ENCODE measurements at regions not wholly inside any gene's neighbourhood (a gene's known extent, or its start where the extent isn't known, plus 50 kb on each side); places are given as distances from the start of the nearest gene placed in this dataset.

DNA sequence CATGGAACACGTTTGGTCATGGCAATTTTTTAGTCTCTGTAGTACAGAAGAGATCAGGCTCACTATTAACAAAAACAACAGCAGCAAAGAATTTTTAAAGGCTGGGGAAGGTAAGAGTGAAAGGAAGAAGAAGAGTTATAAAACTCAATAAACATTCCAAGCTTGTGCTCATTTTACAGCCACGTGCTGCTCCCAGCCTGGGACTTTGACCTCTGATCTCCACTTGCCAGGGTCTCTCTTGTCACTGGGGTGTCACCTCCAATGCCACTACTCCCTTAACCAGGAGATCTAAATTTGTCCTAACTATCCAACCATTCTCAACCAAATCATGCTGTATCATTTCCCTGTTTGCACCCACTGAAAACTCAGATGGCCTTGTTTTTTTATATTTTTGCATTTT is 605.1 kb downstream of the VRK1 start:
- WGBS, 3 donors = 7 to 38% (median 10%) methylated on average over 2 of the region's 2 CpGs
- Histone ChIP-seq H3K36me3 (ENCODE audit: control insufficient read depth in 3 of 3, insufficient read depth in 2 of 3, low read depth in 1 of 3, low read length in 3 of 3) (no peaks in the 10 kb centered on the region), H3K4me3 (ENCODE audit: low read depth in 1 of 3, low read length in 3 of 3) (no peak overlapping the region), H3K27ac (ENCODE audit: low read depth in 1 of 3, low read length in 2 of 3) (no peak overlapping the region), H3K27me3 (ENCODE audit: control insufficient read depth in 3 of 3, insufficient read depth in 3 of 3, low read length in 3 of 3) (no peaks in the 10 kb centered on the region), H3K9me3 (ENCODE audit: control insufficient read depth in 2 of 2, insufficient read depth in 1 of 2, low read depth in 1 of 2, low read length in 1 of 2) (no peaks in the 10 kb centered on the region), H3K4me1 (ENCODE audit: control insufficient read depth in 3 of 3, insufficient read depth in 2 of 3, low read depth in 1 of 3, low read length in 2 of 3) (peaks cover 0 to 12% (median 0%) of the 10 kb centered on the region in 3 donors)
- FAIRE-seq (no peak), DNase-seq (peak; percentile 45 to 69)

- DNase-seq (no peak), FAIRE-seq (no peak)
- 17 to 44% (median 35%) methylated on average over 17 of the region's 17 CpGs for WGBS, 3 donors
These were observed 610.7 kb downstream of the VRK1 start for GRCh38 chr14:97407701-97408407.

DNA sequence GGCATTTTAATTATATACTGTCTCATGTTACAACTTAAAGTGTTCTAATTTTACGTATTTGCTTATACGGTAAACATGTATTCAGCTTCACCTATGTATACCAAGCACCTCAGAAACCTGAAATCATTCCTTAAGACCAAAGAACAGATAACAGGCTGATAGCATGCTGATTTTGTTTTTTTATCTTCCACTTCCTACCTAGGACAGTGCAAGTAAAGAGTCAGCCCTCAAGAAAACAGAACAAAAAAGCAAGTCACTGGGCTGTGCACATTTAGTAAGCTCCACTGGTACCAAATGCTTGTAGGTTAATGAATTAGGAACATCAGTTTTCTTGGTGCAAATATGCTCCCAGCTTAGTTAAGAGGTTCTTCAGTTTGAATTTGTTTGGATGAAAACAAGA is 611.3 kb downstream of the VRK1 start:
- 27 to 52% (median 38%) methylated on average over 2 of the region's 2 CpGs for whole genome bisulfite sequencing, 3 donors
- FAIRE-seq = no peak
- no peaks in the 10 kb centered on the region for H3K9me3 ChIP-seq (ENCODE audit: control insufficient read depth in 2 of 2, insufficient read depth in 1 of 2, low read depth in 1 of 2, low read length in 1 of 2)

More at GRCh38 chr14:97407701-97408407, 610.7 kb downstream of the VRK1 start:
- Histone ChIP-seq H3K36me3 (ENCODE audit: control insufficient read depth in 3 of 3, insufficient read depth in 2 of 3, low read depth in 1 of 3, low read length in 3 of 3) (no peaks in the 10 kb centered on the region), H3K4me1 (ENCODE audit: control insufficient read depth in 3 of 3, insufficient read depth in 2 of 3, low read depth in 1 of 3, low read length in 2 of 3) (no peaks in the 10 kb centered on the region), H3K27ac (ENCODE audit: low read depth in 1 of 3, low read length in 2 of 3) (no peak overlapping the region), H3K27me3 (ENCODE audit: control insufficient read depth in 3 of 3, insufficient read depth in 3 of 3, low read length in 3 of 3) (peaks cover 0 to 30% (median 11%) of the 10 kb centered on the region in 3 donors), H3K4me3 (ENCODE audit: low read depth in 1 of 3, low read length in 3 of 3) (no peak overlapping the region), H3K9me3 (ENCODE audit: control insufficient read depth in 2 of 2, insufficient read depth in 1 of 2, low read depth in 1 of 2, low read length in 1 of 2) (no peaks in the 10 kb centered on the region)

GRCh38 chr14:97408937-97409815 is 612.0 kb downstream of the VRK1 start:
- H3K4me1 ChIP-seq (ENCODE audit: control insufficient read depth in 3 of 3, insufficient read depth in 2 of 3, low read depth in 1 of 3, low read length in 2 of 3) = no peaks in the 10 kb centered on the region
- H3K27ac ChIP-seq (ENCODE audit: low read depth in 1 of 3, low read length in 2 of 3) = no peak overlapping the region
- 68 to 76% (median 69%) methylated on average over 21 of the region's 21 CpGs for WGBS, 3 donors
- peaks cover 0 to 43% (median 15%) of the 10 kb centered on the region in 3 donors for H3K27me3 ChIP-seq (ENCODE audit: control insufficient read depth in 3 of 3, insufficient read depth in 3 of 3, low read length in 3 of 3)
- DNase-seq = peak in 1 of 2 donors; percentile 18
- FAIRE-seq = no peak
- H3K9me3 ChIP-seq (ENCODE audit: control insufficient read depth in 2 of 2, insufficient read depth in 1 of 2, low read depth in 1 of 2, low read length in 1 of 2) = no peaks in the 10 kb centered on the region
- no peak overlapping the region for H3K4me3 ChIP-seq (ENCODE audit: low read depth in 1 of 3, low read length in 3 of 3)
- no peaks in the 10 kb centered on the region for H3K36me3 ChIP-seq (ENCODE audit: control insufficient read depth in 3 of 3, insufficient read depth in 2 of 3, low read depth in 1 of 3, low read length in 3 of 3)

More for the DNA sequence above, 611.3 kb downstream of the VRK1 start:
- Histone ChIP-seq H3K27me3 (ENCODE audit: control insufficient read depth in 3 of 3, insufficient read depth in 3 of 3, low read length in 3 of 3) (peaks cover 0 to 36% (median 11%) of the 10 kb centered on the region in 3 donors), H3K27ac (ENCODE audit: low read depth in 1 of 3, low read length in 2 of 3) (no peak overlapping the region), H3K36me3 (ENCODE audit: control insufficient read depth in 3 of 3, insufficient read depth in 2 of 3, low read depth in 1 of 3, low read length in 3 of 3) (no peaks in the 10 kb centered on the region), H3K4me1 (ENCODE audit: control insufficient read depth in 3 of 3, insufficient read depth in 2 of 3, low read depth in 1 of 3, low read length in 2 of 3) (no peaks in the 10 kb centered on the region), H3K4me3 (ENCODE audit: low read depth in 1 of 3, low read length in 3 of 3) (no peak overlapping the region)
- no peak for DNase-seq

DNA sequence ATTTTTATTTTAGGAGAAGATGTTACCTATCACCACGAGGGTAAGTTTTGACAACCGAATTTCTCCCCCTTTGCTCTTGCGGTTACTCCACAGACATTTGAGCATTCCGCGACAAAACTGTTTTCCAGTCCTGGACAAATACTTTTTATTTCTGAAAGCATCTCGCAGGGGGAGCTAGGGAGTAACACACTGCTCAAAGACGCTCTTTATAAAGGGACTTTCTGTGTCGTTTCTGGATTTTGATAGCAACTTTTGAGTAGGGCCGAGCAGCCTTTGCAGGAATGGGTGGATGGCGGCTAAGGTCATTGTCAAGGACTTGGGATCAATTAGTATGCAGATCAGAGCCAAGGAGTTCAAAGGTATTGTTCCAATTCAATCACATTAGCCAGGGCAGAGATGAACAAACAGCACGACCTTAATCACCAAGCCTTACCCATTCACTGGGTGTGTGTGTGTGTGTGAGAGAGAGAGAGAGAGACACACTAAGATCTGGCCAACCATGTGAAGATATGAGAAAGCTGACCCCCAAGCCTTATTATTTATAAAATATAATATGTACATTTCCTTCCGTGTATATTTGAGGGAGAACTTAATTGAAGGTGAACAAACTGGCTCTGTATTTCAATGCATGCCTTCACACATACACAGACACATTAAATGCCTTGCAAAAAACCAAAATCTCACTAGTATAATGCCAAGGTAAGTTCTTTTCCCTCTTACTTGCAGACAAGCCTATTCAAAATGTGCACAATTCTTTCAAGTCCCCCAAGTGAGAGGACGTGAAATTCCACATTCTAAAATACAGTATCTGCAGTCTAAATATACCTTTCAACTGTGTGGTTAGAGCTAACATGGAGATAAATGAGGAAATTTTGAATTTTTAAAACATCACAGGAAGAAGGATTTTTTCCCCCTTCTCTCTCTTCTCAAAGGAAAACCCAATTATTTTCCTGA is 613.8 kb downstream of the VRK1 start:
- DNase-seq (peak in 1 of 2 donors; percentile 26), FAIRE-seq (no peak)
- H3K4me1 ChIP-seq (ENCODE audit: control insufficient read depth in 3 of 3, insufficient read depth in 2 of 3, low read depth in 1 of 3, low read length in 2 of 3) = no peaks in the 10 kb centered on the region
- H3K4me3 ChIP-seq (ENCODE audit: low read depth in 1 of 3, low read length in 3 of 3) = no peak overlapping the region
- H3K27me3 ChIP-seq (ENCODE audit: control insufficient read depth in 3 of 3, insufficient read depth in 3 of 3, low read length in 3 of 3) = peaks cover 2 to 57% (median 15%) of the 10 kb centered on the region in 3 donors
- H3K27ac ChIP-seq (ENCODE audit: low read depth in 1 of 3, low read length in 2 of 3) = no peak overlapping the region
- no peaks in the 10 kb centered on the region for H3K36me3 ChIP-seq (ENCODE audit: control insufficient read depth in 3 of 3, insufficient read depth in 2 of 3, low read depth in 1 of 3, low read length in 3 of 3)
- no peaks in the 10 kb centered on the region for H3K9me3 ChIP-seq (ENCODE audit: control insufficient read depth in 2 of 2, insufficient read depth in 1 of 2, low read depth in 1 of 2, low read length in 1 of 2)
- WGBS, 3 donors = 15 to 30% (median 30%) methylated on average over 13 of the region's 13 CpGs

DNA sequence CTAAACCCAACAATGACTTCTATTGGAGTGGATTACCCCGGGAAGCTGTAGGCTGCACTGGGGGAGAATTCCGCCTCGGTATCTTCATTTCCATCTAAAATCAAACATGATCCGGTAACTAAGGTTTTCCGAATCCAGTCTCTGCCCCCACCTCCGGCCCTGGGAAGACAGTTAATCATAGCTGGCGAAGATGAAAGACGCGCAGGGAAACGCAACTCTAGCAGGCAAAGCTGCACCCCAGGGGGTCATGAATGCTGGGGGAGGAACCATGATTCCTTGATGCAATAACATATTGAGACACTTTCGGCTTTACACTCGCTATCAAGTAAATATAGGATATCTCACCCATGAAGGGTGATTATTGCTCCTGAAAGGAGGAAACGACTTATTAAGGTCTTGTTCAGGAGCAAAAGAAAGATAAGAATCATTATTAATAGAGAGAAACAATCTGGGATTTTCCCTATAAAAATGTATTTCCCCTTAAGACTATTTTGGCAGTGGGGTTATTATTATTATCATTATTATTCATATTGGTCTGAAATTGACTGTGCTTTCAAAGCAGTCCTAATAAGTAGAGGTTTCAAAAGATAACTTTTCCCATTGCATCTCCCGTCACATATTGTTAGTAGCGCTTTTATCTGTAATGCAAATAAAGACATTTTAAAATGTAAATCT is 614.9 kb downstream of the VRK1 start:
- no peak overlapping the region for H3K27ac ChIP-seq (ENCODE audit: low read depth in 1 of 3, low read length in 2 of 3)
- H3K4me1 ChIP-seq (ENCODE audit: control insufficient read depth in 3 of 3, insufficient read depth in 2 of 3, low read depth in 1 of 3, low read length in 2 of 3) = no peaks in the 10 kb centered on the region
- WGBS, 3 donors = 8 to 15% (median 14%) methylated on average over 15 of the region's 15 CpGs
- FAIRE-seq = no peak
- H3K4me3 ChIP-seq (ENCODE audit: low read depth in 1 of 3, low read length in 3 of 3) = no peak overlapping the region
- peaks cover 2 to 60% (median 15%) of the 10 kb centered on the region in 3 donors for H3K27me3 ChIP-seq (ENCODE audit: control insufficient read depth in 3 of 3, insufficient read depth in 3 of 3, low read length in 3 of 3)
- no peak for DNase-seq
- no peaks in the 10 kb centered on the region for H3K36me3 ChIP-seq (ENCODE audit: control insufficient read depth in 3 of 3, insufficient read depth in 2 of 3, low read depth in 1 of 3, low read length in 3 of 3)
- H3K9me3 ChIP-seq (ENCODE audit: control insufficient read depth in 2 of 2, insufficient read depth in 1 of 2, low read depth in 1 of 2, low read length in 1 of 2) = no peaks in the 10 kb centered on the region

GRCh38 chr14:97413022-97413539 is 615.9 kb downstream of the VRK1 start:
- no peak overlapping the region for H3K27ac ChIP-seq (ENCODE audit: low read depth in 1 of 3, low read length in 2 of 3)
- no peaks in the 10 kb centered on the region for H3K9me3 ChIP-seq (ENCODE audit: control insufficient read depth in 2 of 2, insufficient read depth in 1 of 2, low read depth in 1 of 2, low read length in 1 of 2)
- no peaks in the 10 kb centered on the region for H3K36me3 ChIP-seq (ENCODE audit: control insufficient read depth in 3 of 3, insufficient read depth in 2 of 3, low read depth in 1 of 3, low read length in 3 of 3)
- H3K4me1 ChIP-seq (ENCODE audit: control insufficient read depth in 3 of 3, insufficient read depth in 2 of 3, low read depth in 1 of 3, low read length in 2 of 3) = no peaks in the 10 kb centered on the region
- DNase-seq (no peak), FAIRE-seq (no peak)
- WGBS, 3 donors = 4 to 10% (median 9%) methylated on average over 19 of the region's 19 CpGs
- peaks cover 2 to 55% (median 14%) of the 10 kb centered on the region in 3 donors for H3K27me3 ChIP-seq (ENCODE audit: control insufficient read depth in 3 of 3, insufficient read depth in 3 of 3, low read length in 3 of 3)
- no peak overlapping the region for H3K4me3 ChIP-seq (ENCODE audit: low read depth in 1 of 3, low read length in 3 of 3)
